Breast epithelium (tissue), 3 donors: ENCODE measurements at regions not wholly inside any gene's neighbourhood (a gene's known extent, or its start where the extent isn't known, plus 50 kb on each side); places are given as distances from the start of the nearest gene placed in this dataset.

Experiments used
- CTCF ChIP-seq, 3 donors: fragments of 450-650 bp; IDR thresholded peaks; one replicate each; pipeline ENCODE4 v1.5.1; 2016 to 2017; ENCODE audit warnings: antibody characterized with exemption in 3 of 3, mild to moderate bottlenecking in 3 of 3, moderate library complexity in 3 of 3
- POLR2A ChIP-seq: fragments of 450-650 bp; IDR thresholded peaks from one replicate; pipeline ENCODE4 v1.6.1; 2016; ENCODE audit warnings: antibody characterized with exemption, mild to moderate bottlenecking, moderate library complexity
- POLR2AphosphoS5 ChIP-seq, 3 donors: sonication (generic); formaldehyde crosslinking; IDR thresholded peaks; one replicate each; pipeline ENCODE4 v1.6.1; 2017; ENCODE audit warnings: antibody characterized with exemption in 3 of 3

- TF ChIP-seq CTCF (IDR thresholded peaks at IDR 0.05) (no peak), POLR2A (no peak), POLR2AphosphoS5 (IDR thresholded peaks at IDR 0.05) (no peak)
Measured at GRCh38 chr14:101689039-101689501, 72.4 kb upstream of the PPP2R5C start.
